ENCODE measurements at regions not wholly inside any gene's neighbourhood (a gene's known extent, or its start where the extent isn't known, plus 50 kb on each side); places are given as distances from the start of the nearest gene placed in this dataset.

DNA sequence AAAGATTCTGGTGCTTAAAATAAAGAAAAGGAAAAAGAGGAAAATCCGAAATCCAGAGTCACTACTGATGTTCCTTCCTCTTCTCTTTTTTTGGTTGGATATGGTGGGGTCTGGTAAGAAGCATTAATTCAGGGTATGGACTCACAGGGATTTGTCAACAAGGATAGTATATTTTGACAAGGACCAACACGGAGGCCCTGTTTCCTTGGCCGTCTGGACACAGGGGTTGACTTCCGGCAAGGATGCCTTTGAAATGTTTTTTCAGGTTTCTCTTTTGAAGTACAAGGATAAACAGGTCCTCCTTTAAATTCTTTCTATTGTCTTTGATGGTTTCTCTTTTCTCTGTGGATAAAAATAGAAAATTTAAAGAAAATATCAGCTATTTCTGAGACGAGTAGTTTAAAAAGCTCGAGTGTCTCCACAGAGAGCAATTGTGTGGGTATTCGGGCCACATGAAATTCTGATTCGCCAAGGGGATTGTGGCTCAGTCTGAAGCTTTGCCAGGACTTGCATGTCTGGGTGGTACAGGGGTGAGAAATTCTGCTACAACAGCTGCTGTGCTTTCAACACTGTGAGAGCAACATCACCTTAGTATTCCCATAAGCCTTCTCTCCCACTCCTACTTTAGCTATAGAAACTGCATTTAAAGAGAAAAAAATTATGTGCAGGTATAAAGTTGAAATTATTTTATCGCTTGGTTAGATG, 88.5 kb upstream of the CSRP2 start:
- no peak for TF ChIP-seq CTCF (IDR thresholded peaks at IDR 0.05)

GRCh38 chr12:76964784-76965571, 86.2 kb upstream of the CSRP2 start:
- TF ChIP-seq CTCF (IDR thresholded peaks at IDR 0.05), result no peak

GRCh38 chr12:76962099-76962498, 83.3 kb upstream of the CSRP2 start:
- no peak for TF ChIP-seq CTCF (IDR thresholded peaks at IDR 0.05)

DNA sequence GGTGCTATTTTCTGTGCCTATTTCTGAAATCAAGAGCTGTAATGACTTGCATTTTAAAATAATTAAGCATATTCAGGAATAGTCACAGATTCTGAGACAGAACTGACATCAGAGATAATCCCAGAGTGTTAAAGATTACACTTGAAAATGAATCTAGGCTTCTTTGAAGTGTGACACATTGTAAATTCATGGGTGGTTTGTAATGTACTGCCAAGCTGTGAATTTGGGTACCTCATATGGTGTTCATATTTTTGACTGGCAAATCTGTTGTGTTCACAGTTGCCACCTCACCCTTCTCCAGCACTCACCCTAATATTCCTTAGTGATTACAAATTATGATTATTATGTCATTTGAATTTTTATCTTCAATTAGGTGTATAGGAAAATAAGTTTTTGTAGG, 78.5 kb upstream of the CSRP2 start:
- no peak for TF ChIP-seq CTCF (IDR thresholded peaks at IDR 0.05)

DNA sequence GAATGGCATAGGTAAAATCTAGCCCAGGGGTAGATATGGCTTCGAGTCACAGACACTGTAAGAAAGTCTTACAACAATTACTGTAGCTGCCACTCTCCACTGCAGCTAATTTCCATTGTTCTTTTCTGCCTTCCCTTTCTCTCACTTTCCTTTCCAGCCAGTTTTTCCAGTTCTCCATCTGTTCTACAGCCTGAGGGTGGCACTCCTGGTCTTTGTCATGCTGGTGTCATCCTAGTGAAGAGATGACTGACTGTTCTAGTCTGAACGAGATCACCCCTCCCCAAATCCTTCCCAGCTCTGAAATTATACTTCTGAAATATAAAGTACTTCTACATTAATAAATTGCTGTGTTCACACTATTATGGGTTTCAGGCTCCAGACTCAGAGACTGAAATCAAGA, 74.2 kb upstream of the CSRP2 start:
- TF ChIP-seq CTCF (IDR thresholded peaks at IDR 0.05), result peak; percentile 67

GRCh38 chr12:76948879-76949278, 70.1 kb upstream of the CSRP2 start:
- no peak for TF ChIP-seq CTCF (IDR thresholded peaks at IDR 0.05)

DNA sequence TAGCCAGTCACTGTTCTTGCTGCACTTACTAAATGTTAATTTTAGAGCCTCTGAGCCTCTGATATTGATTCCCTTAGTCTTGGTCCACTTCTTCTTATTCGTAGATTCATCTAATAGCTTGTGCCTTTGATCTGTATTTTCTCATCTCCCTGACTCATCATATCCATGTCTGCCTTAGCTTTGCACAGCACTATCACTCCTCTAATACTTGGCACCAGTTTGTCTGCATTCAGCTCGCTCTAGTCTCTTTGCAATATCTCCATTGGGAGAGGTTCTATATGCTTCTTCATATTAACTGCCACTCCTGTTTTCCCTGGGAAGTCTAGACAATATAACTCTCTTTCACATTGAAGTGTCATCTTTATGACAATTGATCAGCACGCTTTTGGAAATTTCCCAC, 68.5 kb upstream of the CSRP2 start:
- TF ChIP-seq CTCF (IDR thresholded peaks at IDR 0.05), result no peak

All from LNCAP (cell line).